Upper lobe of left lung (tissue), 6 donors: ENCODE measurements at regions not wholly inside any gene's neighbourhood (a gene's known extent, or its start where the extent isn't known, plus 50 kb on each side); places are given as distances from the start of the nearest gene placed in this dataset.

Source experiments
- ATAC-seq, 2 donors: fragments of 200-7000 bp; cut with Tn5 transposase; one replicate each; pipeline ENCODE4 v1.9.1; 2022; ENCODE audit warnings: mild to moderate bottlenecking in 2 of 2, moderate library complexity in 2 of 2; ENCODE audit not compliant: low FRiP score in 2 of 2
- DNase-seq, 2 donors: peaks; one replicate each; pipeline ENCODE4 v3.0.0-alpha.2; 2019 to 2020
- H3K27ac ChIP-seq, 4 donors: fragments of 200-600 bp; sonication (generic); one replicate each; pipeline ENCODE4 v1.5.1; 2016 to 2019
- H3K27me3 ChIP-seq, 4 donors: fragments of 200-600 bp; sonication (generic); one replicate each; pipeline ENCODE4 v1.5.1; 2017 to 2019
- H3K36me3 ChIP-seq, 4 donors: fragments of 200-600 bp; sonication (generic); one replicate each; pipeline ENCODE4 v1.5.1; 2016 to 2019
- H3K4me1 ChIP-seq, 4 donors: fragments of 200-600 bp; sonication (generic); one replicate each; pipeline ENCODE4 v1.5.1; 2018 to 2019
- H3K4me3 ChIP-seq, 4 donors: fragments of 200-600 bp; sonication (generic); one replicate each; pipeline ENCODE4 v1.5.1; 2017 to 2019; ENCODE audit warnings: mild to moderate bottlenecking in 2 of 4, moderate library complexity in 1 of 4
- H3K9me3 ChIP-seq, 4 donors: fragments of 200-600 bp; sonication (generic); one replicate each; pipeline ENCODE4 v1.5.1; 2018 to 2019
- CTCF ChIP-seq, 6 experiments: fragments of 450-650 bp in 4 of 6; fragments of 200-600 bp in 2 of 6; sonication (generic) in 2 of 6; IDR thresholded peaks; one replicate each; pipeline ENCODE4 v1.5.1; 2016 to 2019; ENCODE audit warnings: antibody characterized with exemption in 6 of 6
- EP300 ChIP-seq, 4 donors: sonication (generic); formaldehyde crosslinking; IDR thresholded peaks; one replicate each; pipeline ENCODE4 v1.5.1; 2017; ENCODE audit warnings: antibody characterized with exemption in 4 of 4, control low read depth in 2 of 4
- POLR2A ChIP-seq, 4 donors: fragments of 450-650 bp; IDR thresholded peaks; one replicate each; pipeline ENCODE4 v1.5.1; 2016 to 2017; ENCODE audit warnings: antibody characterized with exemption in 4 of 4, mild to moderate bottlenecking in 2 of 4
- POLR2AphosphoS5 ChIP-seq, 2 donors: sonication (generic); formaldehyde crosslinking; IDR thresholded peaks; one replicate each; pipeline ENCODE4 v1.5.1; 2017; ENCODE audit warnings: antibody characterized with exemption in 2 of 2
- WGBS, 2 donors: methylation state at CpG; one replicate each; pipeline ENCODE4 v1.1.5; 2017 to 2018; 5-methylcytosine and 5-hydroxymethylcytosine counted together
- donor health status: DM: no; HTN: no; CAD: no; lungs with moderate emphysema.
- donor health status: DM: no; HTN: yes; CAD: no; lungs with severe emphysema.

DNA sequence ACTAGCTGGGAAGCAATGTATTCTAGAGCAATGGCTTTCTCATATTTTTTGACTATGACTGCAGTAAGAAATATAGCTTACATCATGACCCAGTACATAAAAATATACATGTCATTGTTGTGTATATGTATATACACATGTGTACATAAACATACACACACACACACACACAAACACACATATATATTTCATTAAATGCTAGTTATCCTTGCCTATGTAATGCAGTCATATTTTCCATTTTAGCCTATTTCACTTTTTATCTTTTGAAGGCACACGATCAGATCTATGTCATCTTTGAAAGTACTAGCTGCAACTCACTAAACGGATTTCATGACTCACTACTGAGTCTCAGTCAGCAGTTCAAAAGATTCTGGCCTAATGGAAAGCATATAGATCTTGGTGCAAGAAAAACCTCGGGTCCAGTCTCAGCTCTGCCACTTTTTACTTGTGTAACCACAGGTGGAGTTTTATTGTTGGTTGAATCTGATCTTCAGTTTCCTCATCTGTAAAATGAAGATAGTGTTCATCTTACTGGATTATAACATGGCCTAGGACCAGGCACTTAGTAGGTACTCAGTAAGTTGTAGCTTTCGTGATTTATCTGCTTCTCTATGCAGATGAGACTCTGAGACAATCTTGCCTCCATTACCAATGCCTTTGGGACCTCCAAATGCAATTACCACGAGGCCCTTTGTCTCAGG lies 325.6 kb downstream of the RRAGC start:
- TF ChIP-seq POLR2AphosphoS5 (IDR thresholded peaks at IDR 0.05) (no peak), CTCF (IDR thresholded peaks at IDR 0.05) (no peak), EP300 (IDR thresholded peaks at IDR 0.05) (no peak), POLR2A (IDR thresholded peaks at IDR 0.05) (no peak)
- Histone ChIP-seq H3K9me3 (no peaks in the 10 kb centered on the region), H3K4me1 (no peaks in the 10 kb centered on the region), H3K27ac (no peak overlapping the region), H3K27me3 (no peaks in the 10 kb centered on the region), H3K36me3 (no peaks in the 10 kb centered on the region), H3K4me3 (no peak overlapping the region)
- DNase-seq = no peak
- ATAC-seq = no peak
- WGBS, 2 donors = 65 to 71% methylated on average over 5 of the region's 5 CpGs

DNA sequence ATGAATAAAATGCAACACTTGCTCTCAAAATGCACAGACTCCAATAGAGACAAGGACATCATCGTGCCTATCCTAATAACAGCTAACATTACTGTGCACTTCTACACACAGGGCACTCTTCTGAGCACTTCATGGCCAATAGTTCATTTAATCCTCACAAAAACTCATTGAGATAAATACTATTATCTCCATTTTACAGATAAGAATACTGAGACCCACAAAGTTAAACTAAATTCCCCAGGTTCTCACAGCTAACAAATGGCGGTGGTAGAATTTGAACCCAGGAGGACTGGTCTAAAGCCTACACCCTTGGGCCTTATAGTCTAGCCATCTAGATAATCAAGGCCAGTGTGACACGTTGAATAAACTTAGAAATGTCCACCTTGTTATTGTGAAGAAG lies 328.6 kb downstream of the RRAGC start:
- 91 to 92% methylated on average over 3 of the region's 3 CpGs for WGBS, 2 donors

GRCh38 chr1:38529946-38530345 lies 329.6 kb downstream of the RRAGC start:
- DNase-seq (peak in 1 of 2 donors; percentile 52), ATAC-seq (no peak)
- TF ChIP-seq EP300 (IDR thresholded peaks at IDR 0.05) (no peak), POLR2AphosphoS5 (IDR thresholded peaks at IDR 0.05) (no peak), POLR2A (IDR thresholded peaks at IDR 0.05) (no peak), CTCF (IDR thresholded peaks at IDR 0.05) (no peak)
- no peak overlapping the region for H3K4me3 ChIP-seq
- H3K36me3 ChIP-seq = no peaks in the 10 kb centered on the region
- no peaks in the 10 kb centered on the region for H3K27me3 ChIP-seq
- H3K27ac ChIP-seq = no peak overlapping the region
- H3K9me3 ChIP-seq = no peaks in the 10 kb centered on the region
- WGBS, 2 donors = 65 to 100% methylated on average over 1 to 3 of the region's 3 CpGs
- H3K4me1 ChIP-seq = peaks cover 0 to 5% (median 2%) of the 10 kb centered on the region in 4 donors

More for the DNA sequence above, 328.6 kb downstream of the RRAGC start:
- no peaks in the 10 kb centered on the region for H3K27me3 ChIP-seq
- DNase-seq (no peak), ATAC-seq (no peak)
- H3K9me3 ChIP-seq = no peaks in the 10 kb centered on the region
- H3K4me1 ChIP-seq = peaks cover 0 to 5% (median 2%) of the 10 kb centered on the region in 4 donors
- TF ChIP-seq POLR2AphosphoS5 (IDR thresholded peaks at IDR 0.05) = no peak
- TF ChIP-seq CTCF (IDR thresholded peaks at IDR 0.05) = no peak
- TF ChIP-seq EP300 (IDR thresholded peaks at IDR 0.05) = no peak
- no peak for TF ChIP-seq POLR2A (IDR thresholded peaks at IDR 0.05)
- no peak overlapping the region for H3K4me3 ChIP-seq
- H3K27ac ChIP-seq = no peak overlapping the region
- no peaks in the 10 kb centered on the region for H3K36me3 ChIP-seq

- H3K9me3 ChIP-seq = no peaks in the 10 kb centered on the region
- peaks cover 0 to 5% (median 2%) of the 10 kb centered on the region in 4 donors for H3K4me1 ChIP-seq
- H3K36me3 ChIP-seq = no peaks in the 10 kb centered on the region
- H3K27me3 ChIP-seq = no peaks in the 10 kb centered on the region
- DNase-seq (no peak), ATAC-seq (no peak)
- WGBS, 2 donors = 82 to 96% methylated on average over 6 to 7 of the region's 7 CpGs
- no peak overlapping the region for H3K27ac ChIP-seq
- no peak for TF ChIP-seq POLR2A (IDR thresholded peaks at IDR 0.05)
- no peak for TF ChIP-seq EP300 (IDR thresholded peaks at IDR 0.05)
- no peak for TF ChIP-seq CTCF (IDR thresholded peaks at IDR 0.05)
- no peak for TF ChIP-seq POLR2AphosphoS5 (IDR thresholded peaks at IDR 0.05)
- no peak overlapping the region for H3K4me3 ChIP-seq
Measured at GRCh38 chr1:38529391-38529790, 330.2 kb downstream of the RRAGC start.

GRCh38 chr1:38528623-38529022 lies 330.9 kb downstream of the RRAGC start:
- ATAC-seq (peak in 1 of 2 donors; percentile 71), DNase-seq (peak in 1 of 2 donors; percentile 35)
- H3K36me3 ChIP-seq = no peaks in the 10 kb centered on the region
- peaks cover 0 to 5% (median 2%) of the 10 kb centered on the region in 4 donors for H3K4me1 ChIP-seq
- TF ChIP-seq EP300 (IDR thresholded peaks at IDR 0.05) (no peak), CTCF (IDR thresholded peaks at IDR 0.05) (peak in 3 of 6 experiments; percentile 17 to 32 (median 19))
- no peaks in the 10 kb centered on the region for H3K9me3 ChIP-seq
- H3K4me3 ChIP-seq = no peak overlapping the region
- 44 to 54% methylated on average over 3 of the region's 3 CpGs for WGBS, 2 donors
- no peak overlapping the region for H3K27ac ChIP-seq
- no peaks in the 10 kb centered on the region for H3K27me3 ChIP-seq
